ENCODE measurements at regions not wholly inside any gene's neighbourhood (a gene's known extent, or its start where the extent isn't known, plus 50 kb on each side); places are given as distances from the start of the nearest gene placed in this dataset.

DNA sequence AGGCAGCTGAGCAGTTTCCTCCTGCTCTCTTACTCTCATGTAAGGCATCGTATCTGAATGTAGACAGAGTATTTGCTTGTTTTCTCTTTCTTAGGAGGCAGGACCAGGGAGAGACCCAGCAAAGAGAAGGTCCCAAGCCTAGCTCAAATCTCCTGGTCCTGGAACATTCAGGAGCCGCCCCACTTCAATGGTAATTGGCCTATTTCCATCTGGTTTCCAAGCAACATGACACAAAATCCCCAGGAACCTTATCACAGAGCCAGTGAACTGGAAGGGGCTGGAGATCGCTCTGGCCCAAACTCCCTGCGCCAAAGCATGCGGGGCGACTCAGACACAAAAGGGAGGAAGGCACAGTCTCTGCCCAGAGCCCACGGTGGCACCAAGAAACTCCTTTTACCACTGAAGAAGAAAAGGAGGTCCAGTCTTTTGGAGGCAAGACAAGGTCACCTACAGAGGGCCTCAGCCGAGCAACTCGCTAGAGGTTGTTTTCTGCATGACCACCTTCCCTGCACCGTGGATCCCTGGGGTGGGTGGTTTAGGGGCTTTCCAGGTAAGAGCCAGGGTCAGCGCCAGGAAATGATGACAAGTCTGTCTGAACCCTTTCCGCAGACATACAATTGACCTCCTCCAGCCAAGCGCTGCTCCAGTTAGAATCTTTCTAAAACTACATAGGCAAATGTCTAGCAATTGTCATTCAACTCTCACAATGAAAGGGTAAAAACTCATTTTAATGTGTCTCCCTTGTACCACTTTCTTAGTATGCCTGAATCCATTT, 394.7 kb downstream of the SOX9 start:
- ChIA-PET CTCF (no interaction called here), POLR2A (no interaction called here)
- Histone ChIP-seq H3K4me1 (ENCODE audit: control insufficient read depth, extremely low read depth, insufficient read depth, low read length) (no peaks in the 10 kb centered on the region), H3K4me2 (ENCODE audit: insufficient read depth, low read length) (no peak overlapping the region), H3K27ac (ENCODE audit: insufficient read depth, low read depth, low read length) (no peak overlapping the region), H3K27me3 (ENCODE audit: control insufficient read depth in 2 of 2, insufficient read depth in 2 of 2, low read length in 2 of 2) (no peaks in the 10 kb centered on the region), H3K9me3 (replicated peaks; ENCODE audit: control insufficient read depth, insufficient read depth, low read length) (no peaks in the 10 kb centered on the region), H3K4me3 (replicated peaks in 1 of 3; ENCODE audit: insufficient read depth in 1 of 3, low read depth in 1 of 3, low read length in 3 of 3) (no peak overlapping the region), H2AFZ (ENCODE audit: low read depth, low read length) (no peak overlapping the region), H3K9ac (replicated peaks; ENCODE audit: extremely low read depth, insufficient read depth, low read length) (no peak overlapping the region), H3K79me2 (ENCODE audit: control insufficient read depth, insufficient read depth, low read length) (no peaks in the 10 kb centered on the region), H3K36me3 (ENCODE audit: control insufficient read depth in 2 of 2, extremely low read depth in 1 of 2, insufficient read depth in 2 of 2, low read length in 2 of 2) (no peaks in the 10 kb centered on the region), H4K20me1 (replicated peaks; ENCODE audit: control insufficient read depth, extremely low read depth, insufficient read depth, low read length) (no peaks in the 10 kb centered on the region), H3K9me1 (replicated peaks; ENCODE audit: control insufficient read depth, extremely low read depth, insufficient read depth, low read length) (no peaks in the 10 kb centered on the region)
- dilution Hi-C loops (cut with MboI; ENCODE audit: extremely low pct_ligation_motif_present, low sequenced_read_pairs) = no loop called here
- BruUV-seq (replicated peaks) = no TSS peak
- no peak for DNase-seq (ENCODE audit: low read depth, low spot score)
- no peak for FAIRE-seq
- no peak for TF ChIP-seq POLR2AphosphoS5 (IDR thresholded peaks at IDR 0.05; ENCODE audit: insufficient read depth, low read depth, low read length)
- TF ChIP-seq, protein P1, sequence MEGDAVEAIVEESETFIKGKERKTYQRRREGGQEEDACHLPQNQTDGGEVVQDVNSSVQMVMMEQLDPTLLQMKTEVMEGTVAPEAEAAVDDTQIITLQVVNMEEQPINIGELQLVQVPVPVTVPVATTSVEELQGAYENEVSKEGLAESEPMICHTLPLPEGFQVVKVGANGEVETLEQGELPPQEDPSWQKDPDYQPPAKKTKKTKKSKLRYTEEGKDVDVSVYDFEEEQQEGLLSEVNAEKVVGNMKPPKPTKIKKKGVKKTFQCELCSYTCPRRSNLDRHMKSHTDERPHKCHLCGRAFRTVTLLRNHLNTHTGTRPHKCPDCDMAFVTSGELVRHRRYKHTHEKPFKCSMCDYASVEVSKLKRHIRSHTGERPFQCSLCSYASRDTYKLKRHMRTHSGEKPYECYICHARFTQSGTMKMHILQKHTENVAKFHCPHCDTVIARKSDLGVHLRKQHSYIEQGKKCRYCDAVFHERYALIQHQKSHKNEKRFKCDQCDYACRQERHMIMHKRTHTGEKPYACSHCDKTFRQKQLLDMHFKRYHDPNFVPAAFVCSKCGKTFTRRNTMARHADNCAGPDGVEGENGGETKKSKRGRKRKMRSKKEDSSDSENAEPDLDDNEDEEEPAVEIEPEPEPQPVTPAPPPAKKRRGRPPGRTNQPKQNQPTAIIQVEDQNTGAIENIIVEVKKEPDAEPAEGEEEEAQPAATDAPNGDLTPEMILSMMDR (IDR thresholded peaks at IDR 0.05; ENCODE audit: extremely low read depth in 1 of 2, insufficient read depth in 1 of 2, low read depth in 1 of 2, low read length in 2 of 2) = no peak
- TF ChIP-seq JUN (IDR thresholded peaks at IDR 0.05; ENCODE audit: borderline replicate concordance, insufficient read depth, insufficient read length, low read depth) = no peak
- TF ChIP-seq POLR2A (IDR thresholded peaks at IDR 0.05; ENCODE audit: low read depth, low read length) = no peak
- TF ChIP-seq GATA2 (IDR thresholded peaks at IDR 0.05; ENCODE audit: insufficient read depth, insufficient read length, low read depth, low read length) = no peak
- no peak for TF ChIP-seq MYC (IDR thresholded peaks at IDR 0.05; ENCODE audit: low read depth, low read length)
- TF ChIP-seq, protein P2, sequence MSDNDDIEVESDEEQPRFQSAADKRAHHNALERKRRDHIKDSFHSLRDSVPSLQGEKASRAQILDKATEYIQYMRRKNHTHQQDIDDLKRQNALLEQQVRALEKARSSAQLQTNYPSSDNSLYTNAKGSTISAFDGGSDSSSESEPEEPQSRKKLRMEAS (IDR thresholded peaks at IDR 0.05; ENCODE audit: insufficient read depth, insufficient read length) = no peak
- intact Hi-C loops (cut with micrococcal nuclease) = no loop called here
